SK-N-SH (cell line): ENCODE measurements at regions not wholly inside any gene's neighbourhood (a gene's known extent, or its start where the extent isn't known, plus 50 kb on each side); places are given as distances from the start of the nearest gene placed in this dataset.

ENCODE experiments used
- CTCF ChIA-PET: fragments of 300-600, 350-600 bp; formaldehyde crosslinking; extraction: SDS; loops from one replicate; lab custom pipeline; 2021; lab: Yijun Ruan, JAX
- POLR2A ChIA-PET: fragments of 350-600 bp; sonication (Branson Sonifier 250); formaldehyde crosslinking; extraction: SDS; loops from one replicate; lab custom pipeline; 2020; ENCODE audit warnings: antibody characterized with exemption, inconsistent platforms; lab: Yijun Ruan, JAX
- DNase-seq: peaks from one replicate; pipeline ENCODE4 v3.0.0; 2012
- H2AFZ ChIP-seq: fragments of 200-600 bp; sonication (generic); 2 replicates; pipeline ENCODE4 v1.8.1; 2016; ENCODE audit warnings: antibody characterized with exemption, mild to moderate bottlenecking, low read depth
- H3F3A ChIP-seq: fragments of 200-600 bp; sonication (generic); replicated peaks from 2 replicates; pipeline ENCODE3; 2016; ENCODE audit warnings: antibody characterized with exemption, mild to moderate bottlenecking; ENCODE audit not compliant: insufficient read depth
- H3K27ac ChIP-seq, 2 experiments: fragments of 200-500 bp in 1 of 2; fragments of 200-600 bp in 1 of 2; sonication (Bioruptor generic) in 1 of 2; sonication (generic), shearing (Covaris generic) in 1 of 2; 2 replicates each; pipeline versions ENCODE4 v1.5.1 to v1.6.1; 2014 to 2016; ENCODE audit warnings: low read depth in 2 of 2, inconsistent platforms in 1 of 2, low read length in 1 of 2, mild to moderate bottlenecking in 1 of 2, mixed read lengths in 1 of 2
- H3K27me3 ChIP-seq: fragments of 200-600 bp; sonication (generic), shearing (Covaris generic); 2 replicates; pipeline ENCODE4 v1.6.1; 2016; ENCODE audit warnings: mixed run types; ENCODE audit not compliant: insufficient read depth
- H3K36me3 ChIP-seq, 2 experiments: fragments of 200-500 bp in 1 of 2; fragments of 200-600 bp in 1 of 2; sonication (Bioruptor generic) in 1 of 2; sonication (generic) in 1 of 2; replicated peaks in 1 of 2; 2 replicates each; pipeline versions ENCODE3 to v1.5.1; 2014 to 2016; ENCODE audit warnings: low read length in 1 of 2, mild to moderate bottlenecking in 1 of 2; ENCODE audit not compliant: insufficient read depth in 2 of 2, control insufficient read depth in 1 of 2
- H3K4me1 ChIP-seq, 2 experiments: fragments of 200-500 bp in 1 of 2; fragments of 200-600 bp in 1 of 2; sonication (Bioruptor generic) in 1 of 2; sonication (generic), shearing (Covaris generic) in 1 of 2; 2 replicates each; pipeline versions ENCODE4 v1.5.1 to v1.6.1; 2014 to 2016; ENCODE audit warnings: low read depth in 1 of 2, low read length in 1 of 2, mixed run types in 1 of 2; ENCODE audit not compliant: insufficient read depth in 2 of 2, control insufficient read depth in 1 of 2
- H3K4me2 ChIP-seq: fragments of 200-600 bp; sonication (generic), shearing (Covaris generic); 2 replicates; pipeline ENCODE4 v1.6.1; 2017; ENCODE audit warnings: mixed run types
- H3K4me3 ChIP-seq, 2 experiments: fragments of 200-500 bp in 1 of 2; fragments of 200-600 bp in 1 of 2; sonication (Bioruptor generic) in 1 of 2; sonication (generic), shearing (Covaris generic) in 1 of 2; 2 replicates each; pipeline versions ENCODE4 v1.5.1 to v1.8.1; 2014 to 2016; ENCODE audit warnings: low read depth in 2 of 2, inconsistent platforms in 1 of 2, low read length in 1 of 2, mild to moderate bottlenecking in 1 of 2, mixed read lengths in 1 of 2, moderate library complexity in 1 of 2
- H3K79me2 ChIP-seq: fragments of 200-600 bp; sonication (generic); 2 replicates; pipeline ENCODE4 v1.8.1; 2017; ENCODE audit warnings: mild to moderate bottlenecking; ENCODE audit not compliant: insufficient read depth
- H3K9ac ChIP-seq: fragments of 200-600 bp; sonication (generic); 2 replicates; pipeline ENCODE4 v1.6.1; 2017; ENCODE audit warnings: mixed run types
- H3K9me2 ChIP-seq: fragments of 200-600 bp; sonication (generic); 2 replicates; pipeline ENCODE4 v1.6.1; 2017; ENCODE audit warnings: mixed run types
- H3K9me3 ChIP-seq: fragments of 200-600 bp; sonication (generic); 2 replicates; pipeline ENCODE4 v1.6.1; 2017; ENCODE audit warnings: mixed run types, mild to moderate bottlenecking, moderate library complexity
- H4K20me1 ChIP-seq: fragments of 200-600 bp; sonication (generic); 2 replicates; pipeline ENCODE4 v1.6.1; 2017; ENCODE audit warnings: mild to moderate bottlenecking, mixed run types; ENCODE audit not compliant: insufficient read depth
- CHD2 ChIP-seq: fragments of 150-350 bp; IDR thresholded peaks from 2 replicates; pipeline ENCODE4 v1.6.1; 2018; ENCODE audit warnings: low read length; ENCODE audit not compliant: partially characterized antibody
- ELF1 ChIP-seq: IDR thresholded peaks from 2 replicates; pipeline ENCODE4 v1.4.0; 2012
- EP300 ChIP-seq, 2 experiments: IDR thresholded peaks; 2 replicates each; pipeline versions ENCODE4 v1.4.0 to v1.6.1; 2012; ENCODE audit warnings: borderline replicate concordance in 1 of 2, low read depth in 1 of 2, low read length in 1 of 2
- EZH2phosphoT487 ChIP-seq: fragments of 200-600 bp; sonication (generic); IDR thresholded peaks from 2 replicates; pipeline ENCODE4 v1.6.1; 2017; ENCODE audit warnings: low read depth, mixed run types, mild to moderate bottlenecking, antibody characterized with exemption, moderate library complexity, borderline replicate concordance
- GABPA ChIP-seq: IDR thresholded peaks from 2 replicates; pipeline ENCODE4 v1.4.0; 2012; ENCODE audit warnings: low read depth, mild to moderate bottlenecking
- GATA2 ChIP-seq: sonication (generic); formaldehyde crosslinking; IDR thresholded peaks from 2 replicates; pipeline ENCODE4 v1.5.0; 2020; ENCODE audit warnings: mild to moderate bottlenecking, missing genetic modification reagents
- MEF2A ChIP-seq: IDR thresholded peaks from 2 replicates; pipeline ENCODE4 v1.4.0; 2012; ENCODE audit warnings: low read depth, borderline replicate concordance
- MXI1 ChIP-seq: IDR thresholded peaks from 2 replicates; pipeline ENCODE4 v1.6.1; 2012; ENCODE audit warnings: mild to moderate bottlenecking, low read depth, low read length, improper control_type of control experiment
- NFIC ChIP-seq: IDR thresholded peaks from 2 replicates; pipeline ENCODE4 v1.4.0; 2012; ENCODE audit warnings: borderline replicate concordance
- POLR2AphosphoS5 ChIP-seq: IDR thresholded peaks from 2 replicates; pipeline ENCODE4 v1.6.1; 2012; ENCODE audit warnings: low read depth, low read length
- RCOR1 ChIP-seq: fragments of 150-350 bp; IDR thresholded peaks from 2 replicates; pipeline ENCODE4 v1.6.1; 2017; ENCODE audit warnings: antibody characterized with exemption, low read length
- SMC3 ChIP-seq: IDR thresholded peaks from 2 replicates; pipeline ENCODE4 v1.6.1; 2012; ENCODE audit warnings: low read depth, low read length, improper control_type of control experiment
- TCF12 ChIP-seq: IDR thresholded peaks from 2 replicates; pipeline ENCODE4 v1.4.0; 2012
- TEAD4 ChIP-seq: IDR thresholded peaks from 2 replicates; pipeline ENCODE4 v1.4.0; 2012; ENCODE audit warnings: mild to moderate bottlenecking, borderline replicate concordance; ENCODE audit not compliant: insufficient read depth
- USF1 ChIP-seq: IDR thresholded peaks from 2 replicates; pipeline ENCODE4 v1.4.0; 2012; ENCODE audit warnings: low read depth, borderline replicate concordance
- WGBS: methylation state at CpG from one replicate; pipeline ENCODE4 v1.1.6; 2017; ENCODE audit warnings: low lambda C conversion rate; 5-methylcytosine and 5-hydroxymethylcytosine counted together
- TF ChIP-seq, protein P1 (sequence below): fragments of 200-600 bp; sonication (generic); IDR thresholded peaks from 2 replicates; pipeline ENCODE4 v1.6.1; 2017; ENCODE audit warnings: antibody characterized with exemption, mild to moderate bottlenecking, moderate library complexity
- TF ChIP-seq, protein P2 (sequence below): fragments of 150-350 bp; IDR thresholded peaks from 2 replicates; pipeline ENCODE4 v1.6.1; 2016; ENCODE audit warnings: mild to moderate bottlenecking, low read depth, low read length
- TF ChIP-seq, protein P3 (sequence below): IDR thresholded peaks from 2 replicates; pipeline ENCODE4; 2012

DNA sequence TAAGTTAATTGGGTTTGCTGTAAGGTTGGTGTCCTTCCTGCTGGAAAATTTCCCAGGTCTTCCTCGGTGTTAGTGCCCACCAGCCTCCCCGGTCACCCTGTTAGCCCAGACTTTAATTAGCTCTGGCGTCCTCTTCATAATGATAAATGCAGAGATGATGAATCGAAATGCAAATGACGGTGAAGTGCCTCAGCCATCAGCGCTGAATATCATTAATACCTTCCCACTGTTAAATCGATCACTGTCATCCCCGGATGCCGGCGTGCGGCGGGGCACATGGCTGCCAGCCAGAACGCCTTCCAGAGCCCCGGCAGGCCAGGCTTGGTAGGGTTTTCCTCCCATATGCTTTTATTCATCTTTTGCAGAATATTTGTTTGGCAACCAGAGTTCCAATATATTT, 204.5 kb downstream of the IRX2 start:
- Histone ChIP-seq H3K9me2 (no peaks in the 10 kb centered on the region), H3K4me1 (no peaks in the 10 kb centered on the region), H2AFZ (no peak overlapping the region), H3K27ac (no peak overlapping the region), H4K20me1 (no peaks in the 10 kb centered on the region), H3K9ac (no peak overlapping the region), H3F3A (no peaks in the 10 kb centered on the region), H3K9me3 (no peaks in the 10 kb centered on the region), H3K36me3 (no peaks in the 10 kb centered on the region), H3K4me2 (no peak overlapping the region), H3K79me2 (no peaks in the 10 kb centered on the region), H3K4me3 (no peak overlapping the region), H3K27me3 (no peaks in the 10 kb centered on the region; the same call in 1 of the 2 replicates)
- no peak for DNase-seq
- no peak for TF ChIP-seq RCOR1
- TF ChIP-seq SMC3: no peak
- no peak for TF ChIP-seq TCF12
- TF ChIP-seq, protein P1, sequence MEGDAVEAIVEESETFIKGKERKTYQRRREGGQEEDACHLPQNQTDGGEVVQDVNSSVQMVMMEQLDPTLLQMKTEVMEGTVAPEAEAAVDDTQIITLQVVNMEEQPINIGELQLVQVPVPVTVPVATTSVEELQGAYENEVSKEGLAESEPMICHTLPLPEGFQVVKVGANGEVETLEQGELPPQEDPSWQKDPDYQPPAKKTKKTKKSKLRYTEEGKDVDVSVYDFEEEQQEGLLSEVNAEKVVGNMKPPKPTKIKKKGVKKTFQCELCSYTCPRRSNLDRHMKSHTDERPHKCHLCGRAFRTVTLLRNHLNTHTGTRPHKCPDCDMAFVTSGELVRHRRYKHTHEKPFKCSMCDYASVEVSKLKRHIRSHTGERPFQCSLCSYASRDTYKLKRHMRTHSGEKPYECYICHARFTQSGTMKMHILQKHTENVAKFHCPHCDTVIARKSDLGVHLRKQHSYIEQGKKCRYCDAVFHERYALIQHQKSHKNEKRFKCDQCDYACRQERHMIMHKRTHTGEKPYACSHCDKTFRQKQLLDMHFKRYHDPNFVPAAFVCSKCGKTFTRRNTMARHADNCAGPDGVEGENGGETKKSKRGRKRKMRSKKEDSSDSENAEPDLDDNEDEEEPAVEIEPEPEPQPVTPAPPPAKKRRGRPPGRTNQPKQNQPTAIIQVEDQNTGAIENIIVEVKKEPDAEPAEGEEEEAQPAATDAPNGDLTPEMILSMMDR: no peak
- TF ChIP-seq, protein P2, sequence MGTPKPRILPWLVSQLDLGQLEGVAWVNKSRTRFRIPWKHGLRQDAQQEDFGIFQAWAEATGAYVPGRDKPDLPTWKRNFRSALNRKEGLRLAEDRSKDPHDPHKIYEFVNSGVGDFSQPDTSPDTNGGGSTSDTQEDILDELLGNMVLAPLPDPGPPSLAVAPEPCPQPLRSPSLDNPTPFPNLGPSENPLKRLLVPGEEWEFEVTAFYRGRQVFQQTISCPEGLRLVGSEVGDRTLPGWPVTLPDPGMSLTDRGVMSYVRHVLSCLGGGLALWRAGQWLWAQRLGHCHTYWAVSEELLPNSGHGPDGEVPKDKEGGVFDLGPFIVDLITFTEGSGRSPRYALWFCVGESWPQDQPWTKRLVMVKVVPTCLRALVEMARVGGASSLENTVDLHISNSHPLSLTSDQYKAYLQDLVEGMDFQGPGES: no peak
- no peak for TF ChIP-seq USF1
- no peak for TF ChIP-seq GABPA
- TF ChIP-seq POLR2AphosphoS5: no peak
- no peak for TF ChIP-seq MXI1
- TF ChIP-seq MEF2A: no peak
- no peak for TF ChIP-seq ELF1
- no peak for TF ChIP-seq TEAD4
- no peak for TF ChIP-seq EZH2phosphoT487
- 7% methylated on average over 14 of the region's 14 CpGs for WGBS
- ChIA-PET POLR2A (no interaction called here), CTCF (no interaction called here)

- no peak overlapping the region for H3K4me2 ChIP-seq
- no peaks in the 10 kb centered on the region for H3K9me2 ChIP-seq
- ChIA-PET POLR2A (no interaction called here), CTCF (no interaction called here)
- no peak for DNase-seq
- no peak overlapping the region for H2AFZ ChIP-seq
- H3K9ac ChIP-seq: no peak overlapping the region
- H3K27me3 ChIP-seq: peaks cover 5% of the 10 kb centered on the region; the same call in 1 of the 2 replicates
- no peaks in the 10 kb centered on the region for H3K36me3 ChIP-seq
- TF ChIP-seq MEF2A: no peak
- no peak for TF ChIP-seq ELF1
- no peak for TF ChIP-seq EP300 (IDR thresholded peaks at IDR 0.05; ENCODE audit: borderline replicate concordance in 1 of 2, low read depth in 1 of 2, low read length in 1 of 2)
- TF ChIP-seq POLR2AphosphoS5: no peak
- TF ChIP-seq, protein P3, sequence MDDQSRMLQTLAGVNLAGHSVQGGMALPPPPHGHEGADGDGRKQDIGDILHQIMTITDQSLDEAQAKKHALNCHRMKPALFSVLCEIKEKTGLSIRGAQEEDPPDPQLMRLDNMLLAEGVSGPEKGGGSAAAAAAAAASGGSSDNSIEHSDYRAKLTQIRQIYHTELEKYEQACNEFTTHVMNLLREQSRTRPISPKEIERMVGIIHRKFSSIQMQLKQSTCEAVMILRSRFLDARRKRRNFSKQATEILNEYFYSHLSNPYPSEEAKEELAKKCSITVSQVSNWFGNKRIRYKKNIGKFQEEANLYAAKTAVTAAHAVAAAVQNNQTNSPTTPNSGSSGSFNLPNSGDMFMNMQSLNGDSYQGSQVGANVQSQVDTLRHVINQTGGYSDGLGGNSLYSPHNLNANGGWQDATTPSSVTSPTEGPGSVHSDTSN: no peak
- TF ChIP-seq USF1: no peak
- TF ChIP-seq MXI1: no peak
- TF ChIP-seq NFIC: no peak
- no peak for TF ChIP-seq GATA2 (CRISPR knock-in tag)
- no peak for TF ChIP-seq CHD2
- TF ChIP-seq, protein P1: no peak
- TF ChIP-seq TEAD4: no peak
- no peak for TF ChIP-seq SMC3
- whole genome bisulfite sequencing: 4% methylated on average over 5 of the region's 5 CpGs
- no peaks in the 10 kb centered on the region for H3K79me2 ChIP-seq
- H3K9me3 ChIP-seq: no peaks in the 10 kb centered on the region
- H3K4me1 ChIP-seq: no peaks in the 10 kb centered on the region
- no peak overlapping the region for H3K4me3 ChIP-seq
- no peaks in the 10 kb centered on the region for H4K20me1 ChIP-seq
- H3F3A ChIP-seq: no peaks in the 10 kb centered on the region
- no peak overlapping the region for H3K27ac ChIP-seq
Observed at GRCh38 chr5:2544003-2544402, 207.5 kb downstream of the IRX2 start.
